HepG2 (cell line): ENCODE measurements at regions not wholly inside any gene's neighbourhood (a gene's known extent, or its start where the extent isn't known, plus 50 kb on each side); places are given as distances from the start of the nearest gene placed in this dataset.

Experiments
- ATAC-seq: fragments of 200-7000 bp; cut with Tn5 transposase; 3 replicates; pipeline ENCODE4 v1.9.1; 2020; ENCODE audit warnings: mild to moderate bottlenecking, moderate library complexity
- BruUV-seq: library from RNA; stranded (reverse); fragments of 400-500 nt; replicated peaks from 2 replicates; lab custom pipeline; 2021; lab: Mats Ljungman, UMichigan
- CTCF ChIA-PET: fragments of 300-600 bp; formaldehyde crosslinking; extraction: SDS; loops from one replicate; lab custom pipeline; 2021; ENCODE audit warnings: low total read pairs, inconsistent platforms, low intra/inter-chr PET ratio; lab: Yijun Ruan, JAX
- POLR2A ChIA-PET: fragments of 350-600 bp; sonication (Branson Sonifier 250); formaldehyde crosslinking; loops from one replicate; lab custom pipeline; 2020; ENCODE audit warnings: antibody characterized with exemption, inconsistent platforms; lab: Yijun Ruan, JAX
- DNase-seq: peaks from one replicate; pipeline ENCODE4 v3.0.0-alpha.2; 2015; ENCODE audit warnings: low spot score
- FAIRE-seq: peaks from 3 replicates; lab custom pipeline; 2011; peaks lifted over from hg19 to GRCh38; lab: Jason Lieb, UNC
- H2AFZ ChIP-seq: one replicate; pipeline ENCODE4 v1.6.1; 2011; ENCODE audit warnings: low read length, inconsistent platforms
- H3K27ac ChIP-seq: fragments of 300-600 bp; 3 replicates; pipeline ENCODE4 v1.8.0; 2011; ENCODE audit warnings: mixed run types, mild to moderate bottlenecking, mixed read lengths, low read length, inconsistent platforms; ENCODE audit not compliant: insufficient read depth; ENCODE audit errors: extremely low read length
- H3K27me3 ChIP-seq, 2 experiments: fragments of 200-600 bp in 1 of 2; 2 replicates in 1 of 2; 3 replicates in 1 of 2; pipeline versions ENCODE4 v1.6.0 to v1.8.0; 2011; ENCODE audit warnings: low read length in 2 of 2, mild to moderate bottlenecking in 2 of 2, moderate library complexity in 2 of 2, inconsistent platforms in 1 of 2; ENCODE audit not compliant: insufficient read depth in 2 of 2, control insufficient read depth in 1 of 2
- H3K36me3 ChIP-seq, 2 experiments: fragments of 200-600 bp in 1 of 2; replicated peaks in 1 of 2; 2 replicates in 1 of 2; 3 replicates in 1 of 2; pipeline versions ENCODE4 v1.5.1 to v1.8.0; 2011; ENCODE audit warnings: low read length in 2 of 2, inconsistent platforms in 1 of 2; ENCODE audit not compliant: insufficient read depth in 2 of 2, control insufficient read depth in 1 of 2
- H3K4me1 ChIP-seq: 2 replicates; pipeline ENCODE4 v1.5.1; 2012; ENCODE audit warnings: low read length, inconsistent platforms; ENCODE audit not compliant: insufficient read depth
- H3K4me2 ChIP-seq: 2 replicates; pipeline ENCODE4 v1.6.0; 2011; ENCODE audit warnings: low read depth, low read length, inconsistent platforms
- H3K4me3 ChIP-seq, 3 experiments: fragments of 200-600 bp in 1 of 3; sonication (generic), shearing (Covaris generic) in 1 of 3; replicated peaks in 1 of 3; 2 replicates each; pipeline ENCODE4 v1.5.1; 2011 to 2016; ENCODE audit warnings: low read length in 3 of 3, inconsistent platforms in 2 of 3, low read depth in 2 of 3, mild to moderate bottlenecking in 2 of 3, control low read depth in 1 of 3, mixed read lengths in 1 of 3; ENCODE audit not compliant: insufficient read depth in 1 of 3
- H3K79me2 ChIP-seq: one replicate; pipeline ENCODE4 v1.6.1; 2011; ENCODE audit warnings: low read length, inconsistent platforms; ENCODE audit not compliant: insufficient read depth
- H3K9ac ChIP-seq: 2 replicates; pipeline ENCODE4 v1.6.0; 2011; ENCODE audit warnings: mild to moderate bottlenecking, low read depth, low read length, inconsistent platforms; ENCODE audit not compliant: insufficient read depth
- H3K9me3 ChIP-seq: 2 replicates; pipeline ENCODE4 v1.5.1; 2012; ENCODE audit warnings: mild to moderate bottlenecking, low read length
- H4K20me1 ChIP-seq: 2 replicates; pipeline ENCODE4 v1.6.0; 2011; ENCODE audit warnings: inconsistent platforms, mild to moderate bottlenecking, low read length, moderate library complexity; ENCODE audit not compliant: insufficient read depth
- CC2D1A ChIP-seq: sonication (generic); formaldehyde crosslinking; IDR thresholded peaks from 2 replicates; pipeline ENCODE4 v1.8.1; 2023; ENCODE audit warnings: mild to moderate bottlenecking, missing genetic modification reagents
- CEBPZ ChIP-seq: IDR thresholded peaks from 2 replicates; pipeline ENCODE4 v1.6.1; 2012; ENCODE audit warnings: low read length, improper control_type of control experiment
- CREB1 ChIP-seq, 2 experiments: fragments of 450-650 bp in 1 of 2; IDR thresholded peaks; 2 replicates each; pipeline ENCODE4 v1.6.1; 2016 to 2017; ENCODE audit warnings: control low read depth in 1 of 2, mild to moderate bottlenecking in 1 of 2, missing compliant biosample characterization in 1 of 2, missing genetic modification characterization in 1 of 2
- GATAD2A ChIP-seq: IDR thresholded peaks from 2 replicates; pipeline ENCODE4 v1.6.1; 2016
- HMGA1 ChIP-seq: sonication (generic); formaldehyde crosslinking; conservative IDR thresholded peaks from 2 replicates; pipeline ENCODE4 v1.4.0; 2020; ENCODE audit warnings: missing genetic modification reagents
- KLF16 ChIP-seq, 2 experiments: sonication (generic) in 1 of 2; formaldehyde crosslinking in 1 of 2; IDR thresholded peaks; 2 replicates each; pipeline versions ENCODE4 v1.6.1 to v1.8.0; 2016 to 2023; ENCODE audit warnings: missing genetic modification reagents in 2 of 2, missing compliant biosample characterization in 1 of 2
- POLR2A ChIP-seq, 2 experiments: IDR thresholded peaks; 2 replicates each; pipeline ENCODE4 v1.6.1; 2011; ENCODE audit warnings: low read depth in 2 of 2, low read length in 2 of 2, mild to moderate bottlenecking in 1 of 2, moderate library complexity in 1 of 2; ENCODE audit not compliant: insufficient read depth in 1 of 2
- SNRNP70 ChIP-seq: fragments of 200-400 bp; formaldehyde crosslinking; IDR thresholded peaks from 2 replicates; pipeline ENCODE4 v1.6.1; 2017; ENCODE audit warnings: mild to moderate bottlenecking, low read depth, low read length, moderate library complexity
- STAT6 ChIP-seq: sonication (generic); formaldehyde crosslinking; IDR thresholded peaks from 2 replicates; pipeline ENCODE4 v1.4.0; 2020; ENCODE audit warnings: missing genetic modification reagents, mild to moderate bottlenecking, borderline replicate concordance
- TBX2 ChIP-seq: sonication (generic); formaldehyde crosslinking; IDR thresholded peaks from 2 replicates; pipeline ENCODE4 v1.5.0; 2020; ENCODE audit warnings: missing genetic modification reagents, mild to moderate bottlenecking, borderline replicate concordance
- ZNF3 ChIP-seq: IDR thresholded peaks from 2 replicates; pipeline ENCODE4 v1.7.0; 2017; ENCODE audit warnings: inconsistent platforms
- ZNF343 ChIP-seq: sonication (generic); formaldehyde crosslinking; IDR thresholded peaks from 2 replicates; pipeline ENCODE4 v1.4.0; 2020; ENCODE audit warnings: mild to moderate bottlenecking, missing genetic modification reagents
- WGBS: methylation state at CpG from one replicate; pipeline ENCODE4 v1.1.6; 2017; ENCODE audit warnings: low lambda C conversion rate; 5-methylcytosine and 5-hydroxymethylcytosine counted together
- in situ Hi-C: cut with HindIII; loops from 2 replicates; pipeline ENCODE4 v1.10.0; 2017; ENCODE audit warnings: low pct_unique_long_range_greater_than_20kb; ENCODE audit not compliant: extremely low pct_ligation_motif_present
- intact Hi-C: fragments of 100-400 bp; cut with micrococcal nuclease; formaldehyde crosslinking; loops from one replicate; pipeline ENCODE4 v1.10.0; 2022; ENCODE audit not compliant: unreplicated experiment
- TF ChIP-seq, protein P1 (sequence below), 2 experiments: sonication (generic) in 1 of 2; formaldehyde crosslinking in 1 of 2; IDR thresholded peaks; 2 replicates each; pipeline versions ENCODE4 v1.4.0 to v1.6.1; 2018 to 2020; ENCODE audit warnings: missing genetic modification reagents in 2 of 2, borderline replicate concordance in 1 of 2, low read depth in 1 of 2, mild to moderate bottlenecking in 1 of 2, missing biosample characterization in 1 of 2
- TF ChIP-seq, protein P2 (sequence below): sonication (generic); formaldehyde crosslinking; IDR thresholded peaks from 2 replicates; pipeline ENCODE4 v1.4.0; 2020; ENCODE audit warnings: missing genetic modification reagents, borderline replicate concordance

GRCh38 chr4:156673483-156673882 lies 298.1 kb downstream of the PDGFC start:
- no peak overlapping the region for H2AFZ ChIP-seq
- 23% methylated on average over 4 of the region's 4 CpGs for WGBS
- H3K4me2 ChIP-seq, result no peak overlapping the region
- in situ Hi-C loops (loop anchor here (10.0 kb wide), 1 partner anchor 199 kb away; no protein-coding TSS in a partner anchor), intact Hi-C loops (loop anchor here (10.0 kb wide), 2 partner anchors 371 to 379 kb away; no protein-coding TSS in a partner anchor)
- no TSS peak for BruUV-seq
- DNase-seq, result no peak
- H3K4me3 ChIP-seq, result no peak overlapping the region
- FAIRE-seq, result no peak
- no peaks in the 10 kb centered on the region for H3K4me1 ChIP-seq
- ATAC-seq, result no peak
- H3K27ac ChIP-seq, result no peak overlapping the region
- no peaks in the 10 kb centered on the region for H3K9me3 ChIP-seq
- H3K27me3 ChIP-seq, result no peaks in the 10 kb centered on the region
- no peaks in the 10 kb centered on the region for H4K20me1 ChIP-seq
- no peak overlapping the region for H3K9ac ChIP-seq
- POLR2A ChIA-PET, result no interaction called here
- H3K36me3 ChIP-seq, result no peaks in the 10 kb centered on the region
- CTCF ChIA-PET, result no interaction called here
- H3K79me2 ChIP-seq, result no peaks in the 10 kb centered on the region
- TF ChIP-seq GATAD2A, result no peak
- TF ChIP-seq CREB1 (IDR thresholded peaks at IDR 0.05), result no peak
- TF ChIP-seq CREB1 (CRISPR knock-in tag; IDR thresholded peaks at IDR 0.05), result no peak
- no peak for TF ChIP-seq POLR2A (IDR thresholded peaks at IDR 0.05; ENCODE audit: insufficient read depth in 1 of 2, low read depth in 2 of 2, low read length in 2 of 2)
- TF ChIP-seq TBX2, result no peak
- no peak for TF ChIP-seq ZNF3 (CRISPR knock-in tag)
- no peak for TF ChIP-seq CC2D1A (CRISPR knock-in tag)
- no peak for TF ChIP-seq KLF16 (CRISPR knock-in tag; IDR thresholded peaks at IDR 0.05)
- TF ChIP-seq, protein P1, sequence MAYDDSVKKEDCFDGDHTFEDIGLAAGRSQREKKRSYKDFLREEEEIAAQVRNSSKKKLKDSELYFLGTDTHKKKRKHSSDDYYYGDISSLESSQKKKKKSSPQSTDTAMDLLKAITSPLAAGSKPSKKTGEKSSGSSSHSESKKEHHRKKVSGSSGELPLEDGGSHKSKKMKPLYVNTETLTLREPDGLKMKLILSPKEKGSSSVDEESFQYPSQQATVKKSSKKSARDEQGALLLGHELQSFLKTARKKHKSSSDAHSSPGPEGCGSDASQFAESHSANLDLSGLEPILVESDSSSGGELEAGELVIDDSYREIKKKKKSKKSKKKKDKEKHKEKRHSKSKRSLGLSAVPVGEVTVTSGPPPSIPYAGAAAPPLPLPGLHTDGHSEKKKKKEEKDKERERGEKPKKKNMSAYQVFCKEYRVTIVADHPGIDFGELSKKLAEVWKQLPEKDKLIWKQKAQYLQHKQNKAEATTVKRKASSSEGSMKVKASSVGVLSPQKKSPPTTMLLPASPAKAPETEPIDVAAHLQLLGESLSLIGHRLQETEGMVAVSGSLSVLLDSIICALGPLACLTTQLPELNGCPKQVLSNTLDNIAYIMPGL (CRISPR knock-in tag; IDR thresholded peaks at IDR 0.05; ENCODE audit: borderline replicate concordance in 1 of 2, low read depth in 1 of 2), result no peak
- no peak for TF ChIP-seq STAT6 (CRISPR knock-in tag)
- no peak for TF ChIP-seq ZNF343 (CRISPR knock-in tag)
- TF ChIP-seq, protein P2, sequence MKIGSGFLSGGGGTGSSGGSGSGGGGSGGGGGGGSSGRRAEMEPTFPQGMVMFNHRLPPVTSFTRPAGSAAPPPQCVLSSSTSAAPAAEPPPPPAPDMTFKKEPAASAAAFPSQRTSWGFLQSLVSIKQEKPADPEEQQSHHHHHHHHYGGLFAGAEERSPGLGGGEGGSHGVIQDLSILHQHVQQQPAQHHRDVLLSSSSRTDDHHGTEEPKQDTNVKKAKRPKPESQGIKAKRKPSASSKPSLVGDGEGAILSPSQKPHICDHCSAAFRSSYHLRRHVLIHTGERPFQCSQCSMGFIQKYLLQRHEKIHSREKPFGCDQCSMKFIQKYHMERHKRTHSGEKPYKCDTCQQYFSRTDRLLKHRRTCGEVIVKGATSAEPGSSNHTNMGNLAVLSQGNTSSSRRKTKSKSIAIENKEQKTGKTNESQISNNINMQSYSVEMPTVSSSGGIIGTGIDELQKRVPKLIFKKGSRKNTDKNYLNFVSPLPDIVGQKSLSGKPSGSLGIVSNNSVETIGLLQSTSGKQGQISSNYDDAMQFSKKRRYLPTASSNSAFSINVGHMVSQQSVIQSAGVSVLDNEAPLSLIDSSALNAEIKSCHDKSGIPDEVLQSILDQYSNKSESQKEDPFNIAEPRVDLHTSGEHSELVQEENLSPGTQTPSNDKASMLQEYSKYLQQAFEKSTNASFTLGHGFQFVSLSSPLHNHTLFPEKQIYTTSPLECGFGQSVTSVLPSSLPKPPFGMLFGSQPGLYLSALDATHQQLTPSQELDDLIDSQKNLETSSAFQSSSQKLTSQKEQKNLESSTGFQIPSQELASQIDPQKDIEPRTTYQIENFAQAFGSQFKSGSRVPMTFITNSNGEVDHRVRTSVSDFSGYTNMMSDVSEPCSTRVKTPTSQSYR (CRISPR knock-in tag), result no peak
- TF ChIP-seq HMGA1 (CRISPR knock-in tag), result no peak
- TF ChIP-seq SNRNP70, result no peak
- TF ChIP-seq CEBPZ, result no peak
